Vagina (tissue), 2 donors: ENCODE measurements at regions not wholly inside any gene's neighbourhood (a gene's known extent, or its start where the extent isn't known, plus 50 kb on each side); places are given as distances from the start of the nearest gene placed in this dataset.

ENCODE experiments used
- DNase-seq, 2 donors: peaks; one replicate each; pipeline ENCODE4 v3.0.0-alpha.2; 2017; ENCODE audit errors: extremely low spot score in 2 of 2
- H3K27ac ChIP-seq: fragments of 200-600 bp; sonication (generic); one replicate; pipeline ENCODE4 v1.5.1; 2019
- H3K27me3 ChIP-seq: fragments of 200-600 bp; sonication (generic); one replicate; pipeline ENCODE4 v1.5.1; 2019
- H3K36me3 ChIP-seq, 2 donors: fragments of 200-600 bp; sonication (generic); one replicate each; pipeline ENCODE4 v1.5.1; 2017 to 2019
- H3K4me1 ChIP-seq: fragments of 200-600 bp; sonication (generic); one replicate; pipeline ENCODE4 v1.5.1; 2019
- H3K4me3 ChIP-seq, 2 donors: fragments of 200-600 bp; sonication (generic); 1 replicate in 1 of 2; 2 replicates in 1 of 2; pipeline ENCODE4 v1.5.1; 2016 to 2019
- H3K9me3 ChIP-seq: fragments of 200-600 bp; sonication (generic); one replicate; pipeline ENCODE4 v1.5.1; 2019
- POLR2A ChIP-seq, 2 donors: fragments of 450-650 bp; IDR thresholded peaks; one replicate each; pipeline ENCODE4 v1.6.1; 2017; ENCODE audit warnings: antibody characterized with exemption in 2 of 2, mild to moderate bottlenecking in 2 of 2, moderate library complexity in 2 of 2
- POLR2AphosphoS5 ChIP-seq, 2 donors: sonication (generic); formaldehyde crosslinking; IDR thresholded peaks; one replicate each; pipeline ENCODE4 v1.9.0; 2017; ENCODE audit warnings: antibody characterized with exemption in 2 of 2, mild to moderate bottlenecking in 2 of 2, low read depth in 1 of 2; ENCODE audit not compliant: insufficient read depth in 1 of 2
- intact Hi-C: fragments of 100-400 bp; cut with DNase I; formaldehyde crosslinking; loops from one replicate; pipeline ENCODE4 v1.15.1; 2023
- TF ChIP-seq, protein P1 (sequence below), 3 experiments: fragments of 450-650 bp in 2 of 3; fragments of 200-600 bp in 1 of 3; sonication (generic) in 1 of 3; IDR thresholded peaks; one replicate each; pipeline ENCODE4 v1.5.1; 2017 to 2019; ENCODE audit warnings: antibody characterized with exemption in 3 of 3, mild to moderate bottlenecking in 2 of 3, moderate library complexity in 2 of 3

- Histone ChIP-seq H3K9me3 (no peaks in the 10 kb centered on the region), H3K36me3 (no peaks in the 10 kb centered on the region), H3K27ac (no peak overlapping the region), H3K4me1 (no peaks in the 10 kb centered on the region), H3K4me3 (no peak overlapping the region), H3K27me3 (no peaks in the 10 kb centered on the region)
- TF ChIP-seq, protein P1, sequence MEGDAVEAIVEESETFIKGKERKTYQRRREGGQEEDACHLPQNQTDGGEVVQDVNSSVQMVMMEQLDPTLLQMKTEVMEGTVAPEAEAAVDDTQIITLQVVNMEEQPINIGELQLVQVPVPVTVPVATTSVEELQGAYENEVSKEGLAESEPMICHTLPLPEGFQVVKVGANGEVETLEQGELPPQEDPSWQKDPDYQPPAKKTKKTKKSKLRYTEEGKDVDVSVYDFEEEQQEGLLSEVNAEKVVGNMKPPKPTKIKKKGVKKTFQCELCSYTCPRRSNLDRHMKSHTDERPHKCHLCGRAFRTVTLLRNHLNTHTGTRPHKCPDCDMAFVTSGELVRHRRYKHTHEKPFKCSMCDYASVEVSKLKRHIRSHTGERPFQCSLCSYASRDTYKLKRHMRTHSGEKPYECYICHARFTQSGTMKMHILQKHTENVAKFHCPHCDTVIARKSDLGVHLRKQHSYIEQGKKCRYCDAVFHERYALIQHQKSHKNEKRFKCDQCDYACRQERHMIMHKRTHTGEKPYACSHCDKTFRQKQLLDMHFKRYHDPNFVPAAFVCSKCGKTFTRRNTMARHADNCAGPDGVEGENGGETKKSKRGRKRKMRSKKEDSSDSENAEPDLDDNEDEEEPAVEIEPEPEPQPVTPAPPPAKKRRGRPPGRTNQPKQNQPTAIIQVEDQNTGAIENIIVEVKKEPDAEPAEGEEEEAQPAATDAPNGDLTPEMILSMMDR (IDR thresholded peaks at IDR 0.05): no peak
- no peak for TF ChIP-seq POLR2AphosphoS5 (IDR thresholded peaks at IDR 0.05; ENCODE audit: insufficient read depth in 1 of 2, low read depth in 1 of 2)
- TF ChIP-seq POLR2A (IDR thresholded peaks at IDR 0.05): no peak
- intact Hi-C loops: no loop called here
- DNase-seq: no peak
Measured at GRCh38 chr13:54312885-54313284, 1284.3 kb downstream of the OLFM4 start.

GRCh38 chr13:54317722-54318121 lies 1289.1 kb downstream of the OLFM4 start:
- Histone ChIP-seq H3K9me3 (no peaks in the 10 kb centered on the region), H3K4me1 (no peaks in the 10 kb centered on the region), H3K4me3 (no peak overlapping the region), H3K27me3 (no peaks in the 10 kb centered on the region), H3K27ac (no peak overlapping the region), H3K36me3 (no peaks in the 10 kb centered on the region)
- intact Hi-C loops: no loop called here
- no peak for DNase-seq
- no peak for TF ChIP-seq POLR2AphosphoS5 (IDR thresholded peaks at IDR 0.05; ENCODE audit: insufficient read depth in 1 of 2, low read depth in 1 of 2)
- TF ChIP-seq, protein P1 (IDR thresholded peaks at IDR 0.05): no peak
- no peak for TF ChIP-seq POLR2A (IDR thresholded peaks at IDR 0.05)

GRCh38 chr13:54337540-54337939 lies 1308.9 kb downstream of the OLFM4 start:
- Histone ChIP-seq H3K9me3 (no peaks in the 10 kb centered on the region), H3K27me3 (no peaks in the 10 kb centered on the region), H3K4me3 (no peak overlapping the region), H3K27ac (no peak overlapping the region), H3K4me1 (no peaks in the 10 kb centered on the region), H3K36me3 (no peaks in the 10 kb centered on the region)
- intact Hi-C loops: no loop called here
- TF ChIP-seq, protein P1 (IDR thresholded peaks at IDR 0.05): no peak
- TF ChIP-seq POLR2AphosphoS5 (IDR thresholded peaks at IDR 0.05; ENCODE audit: insufficient read depth in 1 of 2, low read depth in 1 of 2) (no peak), POLR2A (IDR thresholded peaks at IDR 0.05) (no peak)
- no peak for DNase-seq

DNA sequence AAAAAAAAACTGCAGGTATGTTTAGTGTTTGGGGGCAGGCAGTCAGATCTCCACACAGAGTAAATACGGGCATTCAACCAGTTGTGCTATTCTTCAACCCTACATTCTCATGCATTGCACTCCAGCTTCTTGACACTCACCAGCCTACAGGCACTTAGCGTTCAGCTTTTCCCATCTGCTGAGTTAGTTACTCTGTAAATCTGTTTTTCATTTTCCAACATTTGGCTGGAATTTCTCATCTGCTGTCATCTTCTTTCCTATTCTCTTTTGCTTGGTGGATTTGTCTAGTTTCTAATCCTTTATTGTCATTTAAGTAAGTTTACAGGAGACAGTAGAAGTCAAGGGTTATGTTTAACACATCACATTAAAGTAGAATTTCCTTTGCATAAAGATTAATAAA lies 1318.9 kb downstream of the OLFM4 start:
- no peak overlapping the region for H3K27ac ChIP-seq
- no peak overlapping the region for H3K4me3 ChIP-seq
- H3K27me3 ChIP-seq: no peaks in the 10 kb centered on the region
- H3K4me1 ChIP-seq: no peaks in the 10 kb centered on the region
- H3K9me3 ChIP-seq: no peaks in the 10 kb centered on the region
- no peaks in the 10 kb centered on the region for H3K36me3 ChIP-seq
- TF ChIP-seq, protein P1 (IDR thresholded peaks at IDR 0.05): no peak
- TF ChIP-seq POLR2A (IDR thresholded peaks at IDR 0.05) (no peak), POLR2AphosphoS5 (IDR thresholded peaks at IDR 0.05; ENCODE audit: insufficient read depth in 1 of 2, low read depth in 1 of 2) (no peak)
- intact Hi-C loops: no loop called here
- no peak for DNase-seq

DNA sequence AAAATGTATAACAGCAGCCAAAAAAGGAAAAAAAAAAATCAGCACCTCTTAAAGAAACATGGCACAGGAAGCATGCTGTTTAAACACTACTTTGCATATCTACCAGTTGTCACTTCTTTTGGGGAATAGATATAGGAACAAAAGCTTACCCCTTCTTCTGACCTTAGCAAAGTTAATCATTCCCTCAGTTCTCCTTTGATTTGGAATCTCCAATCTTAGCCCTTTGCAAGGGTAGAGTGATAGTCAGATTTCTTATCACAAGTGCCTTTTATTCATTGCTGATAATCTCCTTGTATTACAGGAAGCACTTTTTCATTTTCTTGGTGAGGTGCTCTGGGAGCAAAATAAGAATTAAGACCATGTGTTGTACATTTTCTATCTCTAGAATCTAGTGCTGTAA lies 1327.6 kb downstream of the OLFM4 start:
- intact Hi-C loops: no loop called here
- H3K9me3 ChIP-seq: no peaks in the 10 kb centered on the region
- no peaks in the 10 kb centered on the region for H3K4me1 ChIP-seq
- no peak for TF ChIP-seq POLR2AphosphoS5 (IDR thresholded peaks at IDR 0.05; ENCODE audit: insufficient read depth in 1 of 2, low read depth in 1 of 2)
- TF ChIP-seq, protein P1 (IDR thresholded peaks at IDR 0.05): no peak
- no peak for TF ChIP-seq POLR2A (IDR thresholded peaks at IDR 0.05)
- DNase-seq: no peak
- H3K27ac ChIP-seq: no peak overlapping the region
- H3K27me3 ChIP-seq: no peaks in the 10 kb centered on the region
- H3K4me3 ChIP-seq: no peak overlapping the region
- H3K36me3 ChIP-seq: no peaks in the 10 kb centered on the region
